Trophoblast cell (in vitro differentiated cells and primary cell): ENCODE measurements at regions not wholly inside any gene's neighbourhood (a gene's known extent, or its start where the extent isn't known, plus 50 kb on each side); places are given as distances from the start of the nearest gene placed in this dataset.

Experiments used
- DNase-seq, 2 donors: peaks; one replicate each; pipeline ENCODE4 v3.0.0-alpha.2; 2016
- H2AFZ ChIP-seq: 2 replicates; pipeline ENCODE4 v1.6.1; 2013; ENCODE audit warnings: low read length, moderate library complexity, mild to moderate bottlenecking; ENCODE audit not compliant: insufficient read depth, poor library complexity
- H2AK5ac ChIP-seq: 2 replicates; pipeline ENCODE4 v1.6.1; 2013; ENCODE audit warnings: mild to moderate bottlenecking, low read length
- H2BK120ac ChIP-seq: 2 replicates; pipeline ENCODE4 v1.6.1; 2013; ENCODE audit warnings: low read length, mild to moderate bottlenecking, moderate library complexity; ENCODE audit not compliant: insufficient read depth, poor library complexity
- H2BK12ac ChIP-seq: 2 replicates; pipeline ENCODE4 v1.6.1; 2013; ENCODE audit warnings: mild to moderate bottlenecking, low read length, moderate library complexity
- H2BK5ac ChIP-seq: 2 replicates; pipeline ENCODE4 v1.6.1; 2013; ENCODE audit warnings: low read length, low read depth, moderate library complexity, mild to moderate bottlenecking; ENCODE audit not compliant: poor library complexity
- H3K14ac ChIP-seq: 2 replicates; pipeline ENCODE4 v1.6.1; 2013; ENCODE audit warnings: mild to moderate bottlenecking, low read length
- H3K18ac ChIP-seq: 2 replicates; pipeline ENCODE4 v1.6.1; 2013; ENCODE audit warnings: mild to moderate bottlenecking, low read length
- H3K23ac ChIP-seq: 2 replicates; pipeline ENCODE4 v1.6.1; 2013; ENCODE audit warnings: low read length
- H3K27ac ChIP-seq: 2 replicates; pipeline ENCODE4 v1.5.1; 2013; ENCODE audit warnings: low read depth, mild to moderate bottlenecking, inconsistent platforms, low read length, moderate library complexity
- H3K27me3 ChIP-seq: 2 replicates; pipeline ENCODE4 v1.6.1; 2013; ENCODE audit warnings: inconsistent platforms, mild to moderate bottlenecking, low read length, moderate library complexity; ENCODE audit not compliant: insufficient read depth
- H3K36me3 ChIP-seq, 2 experiments: 1 replicate in 1 of 2; 2 replicates in 1 of 2; pipeline ENCODE4 v1.6.1; 2013; ENCODE audit warnings: low read length in 2 of 2, mild to moderate bottlenecking in 2 of 2, moderate library complexity in 1 of 2; ENCODE audit not compliant: insufficient read depth in 2 of 2, control insufficient read depth in 1 of 2
- H3K4ac ChIP-seq: 2 replicates; pipeline ENCODE4 v1.6.1; 2013; ENCODE audit warnings: low read depth, mild to moderate bottlenecking, low read length, moderate library complexity
- H3K4me1 ChIP-seq, 2 experiments: 1 replicate in 1 of 2; 2 replicates in 1 of 2; pipeline ENCODE4 v1.6.1; 2013; ENCODE audit warnings: low read length in 2 of 2, mild to moderate bottlenecking in 2 of 2, moderate library complexity in 1 of 2; ENCODE audit not compliant: insufficient read depth in 2 of 2, control insufficient read depth in 1 of 2
- H3K4me2 ChIP-seq: 2 replicates; pipeline ENCODE4 v1.6.1; 2013; ENCODE audit warnings: inconsistent platforms, mild to moderate bottlenecking, low read length, moderate library complexity
- H3K4me3 ChIP-seq: 2 replicates; pipeline ENCODE4 v1.5.1; 2013; ENCODE audit warnings: mild to moderate bottlenecking, low read depth, low read length, inconsistent platforms
- H3K79me1 ChIP-seq: one replicate; pipeline ENCODE4 v1.6.1; 2013; ENCODE audit warnings: low read length
- H3K79me2 ChIP-seq: 2 replicates; pipeline ENCODE4 v1.6.1; 2013; ENCODE audit warnings: low read length, mild to moderate bottlenecking; ENCODE audit not compliant: control insufficient read depth, insufficient read depth, poor library complexity
- H3K9ac ChIP-seq: 2 replicates; pipeline ENCODE4 v1.6.1; 2013; ENCODE audit warnings: mild to moderate bottlenecking, low read length
- H3K9me3 ChIP-seq: 2 replicates; pipeline ENCODE4 v1.6.1; 2013; ENCODE audit warnings: low read depth, mild to moderate bottlenecking, control low read depth, inconsistent platforms, low read length; ENCODE audit not compliant: insufficient read depth
- H4K12ac ChIP-seq: 2 replicates; pipeline ENCODE4 v1.6.1; 2013; ENCODE audit warnings: low read depth, mild to moderate bottlenecking, low read length, moderate library complexity
- H4K8ac ChIP-seq: 2 replicates; pipeline ENCODE4 v1.6.1; 2013; ENCODE audit warnings: low read depth, mild to moderate bottlenecking, low read length, moderate library complexity
- H4K91ac ChIP-seq: one replicate; pipeline ENCODE4 v1.6.1; 2013; ENCODE audit warnings: low read depth, mild to moderate bottlenecking, low read length, moderate library complexity
- WGBS: extraction: QIAGEN DNeasy Blood & Tissue Kit; methylation state at CpG from one replicate; pipeline ENCODE4 v1.1.7; 2013; ENCODE audit warnings: missing lambda C conversion rate; ENCODE audit not compliant: insufficient read length, insufficient coverage; ENCODE audit errors: extremely low coverage; 5-methylcytosine and 5-hydroxymethylcytosine counted together

DNA sequence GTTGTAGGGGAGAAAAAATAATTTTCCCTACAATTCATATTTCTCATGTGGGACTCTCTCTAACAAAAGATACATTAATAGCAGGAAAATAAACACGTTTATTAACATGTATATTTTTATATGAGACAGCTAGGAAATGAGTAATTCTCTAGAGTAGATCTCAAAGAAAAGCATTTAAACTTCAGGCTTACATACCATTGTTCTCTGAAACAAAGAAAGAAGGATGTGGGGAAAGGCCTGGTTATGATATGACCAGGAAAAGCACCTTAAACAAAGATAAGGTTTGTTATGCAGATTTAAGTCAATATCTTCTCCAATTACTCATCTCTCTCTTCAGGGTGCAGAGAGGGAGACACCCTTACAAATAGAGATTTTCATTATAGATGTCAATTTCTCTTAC is 131.3 kb downstream of the SLC7A11 start:
- H2AK5ac ChIP-seq, result no peak overlapping the region

DNA sequence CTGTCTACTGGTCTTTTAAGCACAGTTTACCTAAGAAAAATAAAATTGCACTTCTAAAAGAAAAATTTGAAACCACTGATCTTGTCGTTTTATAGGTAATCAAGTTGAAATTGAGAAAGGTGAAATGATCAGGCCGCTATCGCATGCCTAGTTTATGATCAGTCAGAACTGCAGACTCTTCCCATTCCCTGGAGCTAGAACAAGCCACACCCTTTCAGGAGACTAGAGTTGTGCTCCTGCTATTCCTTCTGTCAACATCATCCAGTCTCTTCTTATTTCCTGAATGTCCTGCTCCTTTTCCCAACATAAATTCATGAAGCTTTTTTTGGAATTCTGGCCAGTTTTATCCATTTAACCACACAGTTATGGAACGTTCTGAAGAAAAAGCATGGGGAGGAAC is 135.1 kb downstream of the SLC7A11 start:
- no CpG with 5 or more reads among the region's 4 CpGs for WGBS
- Histone ChIP-seq H3K4me1 (no peaks in the 10 kb centered on the region), H3K79me2 (no peaks in the 10 kb centered on the region), H2BK12ac (no peak overlapping the region), H3K14ac (no peak overlapping the region), H3K36me3 (no peaks in the 10 kb centered on the region), H3K27ac (no peak overlapping the region), H3K4me3 (no peak overlapping the region), H2BK5ac (no peak overlapping the region), H3K27me3 (no peaks in the 10 kb centered on the region), H4K8ac (no peak overlapping the region), H3K4ac (no peak overlapping the region), H3K9me3 (no peaks in the 10 kb centered on the region), H3K4me2 (no peak overlapping the region), H2AK5ac (no peak overlapping the region), H3K23ac (no peak overlapping the region), H3K79me1 (no peaks in the 10 kb centered on the region), H2AFZ (no peak overlapping the region), H4K91ac (no peak overlapping the region), H3K18ac (no peak overlapping the region), H2BK120ac (no peak overlapping the region), H3K9ac (no peak overlapping the region), H4K12ac (no peak overlapping the region)
- no peak for DNase-seq

More for the DNA sequence above, 131.3 kb downstream of the SLC7A11 start:
- H4K91ac ChIP-seq, result no peak overlapping the region
- no peak overlapping the region for H4K8ac ChIP-seq
- no peak overlapping the region for H3K23ac ChIP-seq
- no peaks in the 10 kb centered on the region for H3K79me2 ChIP-seq
- no peak overlapping the region for H3K4me3 ChIP-seq
- peaks cover 3% of the 10 kb centered on the region for H3K79me1 ChIP-seq
- H3K9ac ChIP-seq, result no peak overlapping the region
- H4K12ac ChIP-seq, result no peak overlapping the region
- H2BK5ac ChIP-seq, result no peak overlapping the region
- no peaks in the 10 kb centered on the region for H3K9me3 ChIP-seq
- H3K36me3 ChIP-seq, result no peaks in the 10 kb centered on the region
- DNase-seq, result no peak
- WGBS, result no CpG with 5 or more reads among the region's 1 CpG
- no peak overlapping the region for H3K18ac ChIP-seq
- H3K4me2 ChIP-seq, result no peak overlapping the region
- no peak overlapping the region for H2AFZ ChIP-seq
- no peak overlapping the region for H2BK120ac ChIP-seq
- H3K14ac ChIP-seq, result no peak overlapping the region
- H3K27me3 ChIP-seq, result no peaks in the 10 kb centered on the region
- H3K4me1 ChIP-seq, result peaks cover 2 to 6% of the 10 kb centered on the region in 2 experiments
- H3K27ac ChIP-seq, result peak overlapping the region; percentile 87
- H3K4ac ChIP-seq, result no peak overlapping the region
- H2BK12ac ChIP-seq, result no peak overlapping the region

DNA sequence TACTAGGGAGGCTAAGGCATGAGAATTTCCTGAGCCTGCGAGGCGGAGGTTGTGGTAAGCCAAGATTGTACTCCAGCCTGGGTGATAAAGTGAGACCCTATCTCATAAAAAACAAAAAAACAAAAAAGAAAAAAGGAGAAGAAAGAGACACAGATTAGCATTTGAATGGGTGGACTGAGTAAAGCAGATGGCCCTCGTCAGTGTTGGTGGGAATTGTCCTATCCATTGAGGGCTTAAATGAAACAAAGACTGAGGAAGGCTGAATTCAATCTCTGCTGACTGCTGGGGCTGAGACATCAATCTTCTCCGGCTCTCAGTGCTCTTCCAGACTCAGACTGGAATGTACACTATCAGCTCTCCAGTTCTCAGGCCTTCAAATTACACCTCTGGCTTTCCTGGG is 136.8 kb downstream of the SLC7A11 start:
- H3K4me3 ChIP-seq, result no peak overlapping the region
- H3K27ac ChIP-seq, result no peak overlapping the region
- no peak overlapping the region for H2AFZ ChIP-seq

DNA sequence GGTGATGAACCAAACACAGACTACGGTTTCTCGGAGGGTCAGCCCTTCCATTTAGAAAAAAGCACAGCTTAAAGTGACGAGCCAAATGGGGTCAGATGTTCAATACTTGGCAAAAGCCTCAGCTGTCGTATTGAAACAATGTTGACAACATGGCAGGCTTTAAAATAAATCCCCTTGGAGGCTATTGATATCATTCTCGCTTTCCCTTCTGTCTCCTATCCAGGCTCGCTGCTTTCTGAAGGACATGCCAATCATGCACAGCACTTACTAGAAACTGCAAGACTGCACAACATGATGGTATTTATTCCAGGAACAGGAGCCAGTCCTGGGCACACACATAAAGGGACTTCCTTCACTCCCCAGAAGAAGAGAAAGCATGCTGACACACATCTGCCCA is 137.9 kb downstream of the SLC7A11 start:
- Histone ChIP-seq H3K27me3 (no peaks in the 10 kb centered on the region), H3K9ac (no peak overlapping the region), H4K12ac (no peak overlapping the region), H2AK5ac (no peak overlapping the region), H4K91ac (no peak overlapping the region), H3K4me3 (no peak overlapping the region), H3K4ac (no peak overlapping the region), H2BK12ac (no peak overlapping the region), H3K79me2 (no peaks in the 10 kb centered on the region), H3K14ac (no peak overlapping the region), H3K79me1 (peaks cover 1% of the 10 kb centered on the region), H3K4me2 (no peak overlapping the region), H2BK5ac (no peak overlapping the region), H3K27ac (no peak overlapping the region), H3K36me3 (no peaks in the 10 kb centered on the region), H3K9me3 (no peaks in the 10 kb centered on the region), H2BK120ac (no peak overlapping the region), H4K8ac (no peak overlapping the region), H3K18ac (no peak overlapping the region), H2AFZ (no peak overlapping the region), H3K23ac (no peak overlapping the region), H3K4me1 (no peaks in the 10 kb centered on the region)
- no CpG with 5 or more reads among the region's 6 CpGs for WGBS
- no peak for DNase-seq

More for the DNA sequence above, 136.8 kb downstream of the SLC7A11 start:
- no peaks in the 10 kb centered on the region for H3K9me3 ChIP-seq
- peak overlapping the region; percentile 1 for H4K91ac ChIP-seq
- H3K4me2 ChIP-seq, result no peak overlapping the region
- peaks cover 1% of the 10 kb centered on the region for H3K79me1 ChIP-seq
- H3K14ac ChIP-seq, result no peak overlapping the region
- H2BK120ac ChIP-seq, result peak overlapping the region; percentile 33
- peak overlapping the region; percentile 46 for H2AK5ac ChIP-seq
- no peak overlapping the region for H2BK5ac ChIP-seq
- no peaks in the 10 kb centered on the region for H3K4me1 ChIP-seq
- H4K12ac ChIP-seq, result no peak overlapping the region
- DNase-seq, result no peak
- no peak overlapping the region for H3K18ac ChIP-seq
- H3K4ac ChIP-seq, result no peak overlapping the region
- H3K36me3 ChIP-seq, result no peaks in the 10 kb centered on the region
- no peaks in the 10 kb centered on the region for H3K79me2 ChIP-seq
- WGBS, result no CpG with 5 or more reads among the region's 4 CpGs
- no peaks in the 10 kb centered on the region for H3K27me3 ChIP-seq
- no peak overlapping the region for H3K9ac ChIP-seq
- no peak overlapping the region for H4K8ac ChIP-seq
- H2BK12ac ChIP-seq, result peak overlapping the region; percentile 49
- H3K23ac ChIP-seq, result no peak overlapping the region
